ENCODE measurements at regions not wholly inside any gene's neighbourhood (a gene's known extent, or its start where the extent isn't known, plus 50 kb on each side); places are given as distances from the start of the nearest gene placed in this dataset.

- Histone ChIP-seq H3K4me3 (ENCODE audit: low read length) (no peak overlapping the region), H3K27ac (ENCODE audit: low read length) (no peak overlapping the region), H3K9me3 (ENCODE audit: control insufficient read depth, insufficient read depth, low read length) (no peaks in the 10 kb centered on the region), H3K27me3 (ENCODE audit: control insufficient read depth, insufficient read depth, low read length) (no peaks in the 10 kb centered on the region), H3K36me3 (ENCODE audit: control insufficient read depth, insufficient read depth, low read length) (no peaks in the 10 kb centered on the region), H3K4me1 (ENCODE audit: control insufficient read depth, insufficient read depth, low read length) (no peaks in the 10 kb centered on the region)
- DNase-seq (ENCODE audit: low read depth, low spot score) = no peak
- WGBS (ENCODE audit: insufficient coverage, insufficient read length) = no CpG with 5 or more reads among the region's 2 CpGs
These were observed 240.9 kb upstream of the ZNF521 start for GRCh38 chr18:25592804-25593360.

- Histone ChIP-seq H3K4me1 (ENCODE audit: control insufficient read depth, insufficient read depth, low read length) (no peaks in the 10 kb centered on the region), H3K27ac (ENCODE audit: low read length) (no peak overlapping the region), H3K27me3 (ENCODE audit: control insufficient read depth, insufficient read depth, low read length) (no peaks in the 10 kb centered on the region), H3K9me3 (ENCODE audit: control insufficient read depth, insufficient read depth, low read length) (no peaks in the 10 kb centered on the region), H3K36me3 (ENCODE audit: control insufficient read depth, insufficient read depth, low read length) (no peaks in the 10 kb centered on the region), H3K4me3 (ENCODE audit: low read length) (no peak overlapping the region)
- WGBS (ENCODE audit: insufficient coverage, insufficient read length) = no CpG with 5 or more reads among the region's 8 CpGs
- no peak for DNase-seq (ENCODE audit: low read depth, low spot score)
These were observed 238.5 kb upstream of the ZNF521 start for GRCh38 chr18:25590456-25590855.

- no peak for DNase-seq (ENCODE audit: low read depth, low spot score)
- Histone ChIP-seq H3K27me3 (ENCODE audit: control insufficient read depth, insufficient read depth, low read length) (no peaks in the 10 kb centered on the region), H3K36me3 (ENCODE audit: control insufficient read depth, insufficient read depth, low read length) (no peaks in the 10 kb centered on the region), H3K4me1 (ENCODE audit: control insufficient read depth, insufficient read depth, low read length) (no peaks in the 10 kb centered on the region; the same call in 1 of the 2 replicates), H3K4me3 (ENCODE audit: low read length) (no peak overlapping the region), H3K9me3 (ENCODE audit: control insufficient read depth, insufficient read depth, low read length) (no peaks in the 10 kb centered on the region), H3K27ac (ENCODE audit: low read length) (no peak overlapping the region)
- no CpG with 5 or more reads among the region's 5 CpGs for WGBS (ENCODE audit: insufficient coverage, insufficient read length)
These were observed 235.6 kb upstream of the ZNF521 start for GRCh38 chr18:25587545-25587944.

- Histone ChIP-seq H3K27ac (ENCODE audit: low read length) (no peak overlapping the region), H3K4me3 (ENCODE audit: low read length) (no peak overlapping the region), H3K4me1 (ENCODE audit: control insufficient read depth, insufficient read depth, low read length) (no peaks in the 10 kb centered on the region), H3K27me3 (ENCODE audit: control insufficient read depth, insufficient read depth, low read length) (no peaks in the 10 kb centered on the region), H3K36me3 (ENCODE audit: control insufficient read depth, insufficient read depth, low read length) (no peaks in the 10 kb centered on the region), H3K9me3 (ENCODE audit: control insufficient read depth, insufficient read depth, low read length) (no peaks in the 10 kb centered on the region)
- no CpG with 5 or more reads among the region's 5 CpGs for WGBS (ENCODE audit: insufficient coverage, insufficient read length)
- no peak for DNase-seq (ENCODE audit: low read depth, low spot score)
These were observed 217.0 kb upstream of the ZNF521 start for GRCh38 chr18:25568986-25569385.

GRCh38 chr18:25563816-25564683 is 212.1 kb upstream of the ZNF521 start:
- no peak for DNase-seq (ENCODE audit: low read depth, low spot score)
- no CpG with 5 or more reads among the region's 16 CpGs for WGBS (ENCODE audit: insufficient coverage, insufficient read length)
- Histone ChIP-seq H3K9me3 (ENCODE audit: control insufficient read depth, insufficient read depth, low read length) (no peaks in the 10 kb centered on the region), H3K4me1 (ENCODE audit: control insufficient read depth, insufficient read depth, low read length) (no peaks in the 10 kb centered on the region), H3K27me3 (ENCODE audit: control insufficient read depth, insufficient read depth, low read length) (no peaks in the 10 kb centered on the region), H3K36me3 (ENCODE audit: control insufficient read depth, insufficient read depth, low read length) (no peaks in the 10 kb centered on the region), H3K4me3 (ENCODE audit: low read length) (no peak overlapping the region), H3K27ac (ENCODE audit: low read length) (no peak overlapping the region)

- H3K36me3 ChIP-seq (ENCODE audit: control insufficient read depth, insufficient read depth, low read length) = no peaks in the 10 kb centered on the region
- no peak for DNase-seq (ENCODE audit: low read depth, low spot score)
- H3K4me1 ChIP-seq (ENCODE audit: control insufficient read depth, insufficient read depth, low read length) = no peaks in the 10 kb centered on the region
- no peaks in the 10 kb centered on the region for H3K27me3 ChIP-seq (ENCODE audit: control insufficient read depth, insufficient read depth, low read length)
- no peak overlapping the region for H3K4me3 ChIP-seq (ENCODE audit: low read length)
- H3K9me3 ChIP-seq (ENCODE audit: control insufficient read depth, insufficient read depth, low read length) = no peaks in the 10 kb centered on the region
- no CpG with 5 or more reads among the region's 3 CpGs for WGBS (ENCODE audit: insufficient coverage, insufficient read length)
- H3K27ac ChIP-seq (ENCODE audit: low read length) = no peak overlapping the region
These were observed 211.4 kb upstream of the ZNF521 start for GRCh38 chr18:25563346-25563745.

- no peaks in the 10 kb centered on the region for H3K4me1 ChIP-seq (ENCODE audit: control insufficient read depth, insufficient read depth, low read length)
- WGBS (ENCODE audit: insufficient coverage, insufficient read length) = no CpG with 5 or more reads among the region's 6 CpGs
- H3K9me3 ChIP-seq (ENCODE audit: control insufficient read depth, insufficient read depth, low read length) = no peaks in the 10 kb centered on the region
- H3K27ac ChIP-seq (ENCODE audit: low read length) = no peak overlapping the region
- no peak overlapping the region for H3K4me3 ChIP-seq (ENCODE audit: low read length)
- DNase-seq (ENCODE audit: low read depth, low spot score) = peak; percentile 11
- no peaks in the 10 kb centered on the region for H3K36me3 ChIP-seq (ENCODE audit: control insufficient read depth, insufficient read depth, low read length)
- no peaks in the 10 kb centered on the region for H3K27me3 ChIP-seq (ENCODE audit: control insufficient read depth, insufficient read depth, low read length)
These were observed 210.0 kb upstream of the ZNF521 start for GRCh38 chr18:25561918-25562317.

GRCh38 chr18:25560369-25560768 is 208.4 kb upstream of the ZNF521 start:
- H3K36me3 ChIP-seq (ENCODE audit: control insufficient read depth, insufficient read depth, low read length) = no peaks in the 10 kb centered on the region
- no peak overlapping the region for H3K4me3 ChIP-seq (ENCODE audit: low read length)
- no CpG with 5 or more reads among the region's 4 CpGs for WGBS (ENCODE audit: insufficient coverage, insufficient read length)
- no peak overlapping the region for H3K27ac ChIP-seq (ENCODE audit: low read length)
- H3K27me3 ChIP-seq (ENCODE audit: control insufficient read depth, insufficient read depth, low read length) = no peaks in the 10 kb centered on the region
- no peak for DNase-seq (ENCODE audit: low read depth, low spot score)
- H3K9me3 ChIP-seq (ENCODE audit: control insufficient read depth, insufficient read depth, low read length) = no peaks in the 10 kb centered on the region
- no peaks in the 10 kb centered on the region for H3K4me1 ChIP-seq (ENCODE audit: control insufficient read depth, insufficient read depth, low read length)

GRCh38 chr18:25557011-25557410 is 205.0 kb upstream of the ZNF521 start:
- Histone ChIP-seq H3K9me3 (ENCODE audit: control insufficient read depth, insufficient read depth, low read length) (no peaks in the 10 kb centered on the region), H3K27ac (ENCODE audit: low read length) (no peak overlapping the region), H3K36me3 (ENCODE audit: control insufficient read depth, insufficient read depth, low read length) (no peaks in the 10 kb centered on the region), H3K27me3 (ENCODE audit: control insufficient read depth, insufficient read depth, low read length) (no peaks in the 10 kb centered on the region), H3K4me1 (ENCODE audit: control insufficient read depth, insufficient read depth, low read length) (no peaks in the 10 kb centered on the region), H3K4me3 (ENCODE audit: low read length) (no peak overlapping the region)
- no CpG with 5 or more reads among the region's 7 CpGs for WGBS (ENCODE audit: insufficient coverage, insufficient read length)
- DNase-seq (ENCODE audit: low read depth, low spot score) = no peak

GRCh38 chr18:25553631-25554263 is 201.8 kb upstream of the ZNF521 start:
- Histone ChIP-seq H3K9me3 (ENCODE audit: control insufficient read depth, insufficient read depth, low read length) (no peaks in the 10 kb centered on the region), H3K4me3 (ENCODE audit: low read length) (no peak overlapping the region), H3K27me3 (ENCODE audit: control insufficient read depth, insufficient read depth, low read length) (no peaks in the 10 kb centered on the region), H3K4me1 (ENCODE audit: control insufficient read depth, insufficient read depth, low read length) (no peaks in the 10 kb centered on the region), H3K36me3 (ENCODE audit: control insufficient read depth, insufficient read depth, low read length) (no peaks in the 10 kb centered on the region), H3K27ac (ENCODE audit: low read length) (no peak overlapping the region)
- DNase-seq (ENCODE audit: low read depth, low spot score) = no peak
- WGBS (ENCODE audit: insufficient coverage, insufficient read length) = no CpG with 5 or more reads among the region's 1 CpG

All from iPS DF 6.9 (cell line).